ENCODE measurements at regions not wholly inside any gene's neighbourhood (a gene's known extent, or its start where the extent isn't known, plus 50 kb on each side); places are given as distances from the start of the nearest gene placed in this dataset.
"Not testable (repeated sequence)": the region's sequence is repeated elsewhere in the genome, so short reads cannot be mapped to it uniquely, and the experiment has no call there.

DNA sequence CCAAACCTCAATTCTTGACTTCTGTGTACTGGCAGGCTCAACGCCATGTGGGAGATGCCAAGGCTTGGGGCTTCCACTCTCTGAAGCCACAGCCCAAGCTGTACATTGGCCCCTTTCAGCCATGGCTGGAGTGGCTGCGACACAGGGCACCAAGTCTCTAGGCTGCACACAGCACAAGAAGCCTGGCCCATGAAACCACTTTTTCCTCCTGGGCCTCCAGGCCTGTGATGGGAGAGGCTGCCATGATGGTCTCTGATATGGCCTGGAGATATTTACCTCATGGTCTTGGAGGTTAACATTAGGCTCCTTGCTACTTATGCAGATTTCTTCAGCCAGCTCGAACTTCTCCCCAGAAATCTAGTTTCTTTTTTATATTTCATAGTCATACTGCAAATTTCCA, 724.1 kb downstream of the RNF144A start:
- TF ChIP-seq, protein P1, sequence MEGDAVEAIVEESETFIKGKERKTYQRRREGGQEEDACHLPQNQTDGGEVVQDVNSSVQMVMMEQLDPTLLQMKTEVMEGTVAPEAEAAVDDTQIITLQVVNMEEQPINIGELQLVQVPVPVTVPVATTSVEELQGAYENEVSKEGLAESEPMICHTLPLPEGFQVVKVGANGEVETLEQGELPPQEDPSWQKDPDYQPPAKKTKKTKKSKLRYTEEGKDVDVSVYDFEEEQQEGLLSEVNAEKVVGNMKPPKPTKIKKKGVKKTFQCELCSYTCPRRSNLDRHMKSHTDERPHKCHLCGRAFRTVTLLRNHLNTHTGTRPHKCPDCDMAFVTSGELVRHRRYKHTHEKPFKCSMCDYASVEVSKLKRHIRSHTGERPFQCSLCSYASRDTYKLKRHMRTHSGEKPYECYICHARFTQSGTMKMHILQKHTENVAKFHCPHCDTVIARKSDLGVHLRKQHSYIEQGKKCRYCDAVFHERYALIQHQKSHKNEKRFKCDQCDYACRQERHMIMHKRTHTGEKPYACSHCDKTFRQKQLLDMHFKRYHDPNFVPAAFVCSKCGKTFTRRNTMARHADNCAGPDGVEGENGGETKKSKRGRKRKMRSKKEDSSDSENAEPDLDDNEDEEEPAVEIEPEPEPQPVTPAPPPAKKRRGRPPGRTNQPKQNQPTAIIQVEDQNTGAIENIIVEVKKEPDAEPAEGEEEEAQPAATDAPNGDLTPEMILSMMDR (IDR thresholded peaks at IDR 0.05; ENCODE audit: low read depth, low read length, missing input control): not testable (repeated sequence)
- not testable (repeated sequence) for TF ChIP-seq TAF1 (conservative IDR thresholded peaks at IDR 0.05); RAD21 (IDR thresholded peaks at IDR 0.05); YY1 (IDR thresholded peaks at IDR 0.05)
- TF ChIP-seq, protein P2, sequence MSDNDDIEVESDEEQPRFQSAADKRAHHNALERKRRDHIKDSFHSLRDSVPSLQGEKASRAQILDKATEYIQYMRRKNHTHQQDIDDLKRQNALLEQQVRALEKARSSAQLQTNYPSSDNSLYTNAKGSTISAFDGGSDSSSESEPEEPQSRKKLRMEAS (IDR thresholded peaks at IDR 0.05): not testable (repeated sequence)
- TF ChIP-seq, protein P3, sequence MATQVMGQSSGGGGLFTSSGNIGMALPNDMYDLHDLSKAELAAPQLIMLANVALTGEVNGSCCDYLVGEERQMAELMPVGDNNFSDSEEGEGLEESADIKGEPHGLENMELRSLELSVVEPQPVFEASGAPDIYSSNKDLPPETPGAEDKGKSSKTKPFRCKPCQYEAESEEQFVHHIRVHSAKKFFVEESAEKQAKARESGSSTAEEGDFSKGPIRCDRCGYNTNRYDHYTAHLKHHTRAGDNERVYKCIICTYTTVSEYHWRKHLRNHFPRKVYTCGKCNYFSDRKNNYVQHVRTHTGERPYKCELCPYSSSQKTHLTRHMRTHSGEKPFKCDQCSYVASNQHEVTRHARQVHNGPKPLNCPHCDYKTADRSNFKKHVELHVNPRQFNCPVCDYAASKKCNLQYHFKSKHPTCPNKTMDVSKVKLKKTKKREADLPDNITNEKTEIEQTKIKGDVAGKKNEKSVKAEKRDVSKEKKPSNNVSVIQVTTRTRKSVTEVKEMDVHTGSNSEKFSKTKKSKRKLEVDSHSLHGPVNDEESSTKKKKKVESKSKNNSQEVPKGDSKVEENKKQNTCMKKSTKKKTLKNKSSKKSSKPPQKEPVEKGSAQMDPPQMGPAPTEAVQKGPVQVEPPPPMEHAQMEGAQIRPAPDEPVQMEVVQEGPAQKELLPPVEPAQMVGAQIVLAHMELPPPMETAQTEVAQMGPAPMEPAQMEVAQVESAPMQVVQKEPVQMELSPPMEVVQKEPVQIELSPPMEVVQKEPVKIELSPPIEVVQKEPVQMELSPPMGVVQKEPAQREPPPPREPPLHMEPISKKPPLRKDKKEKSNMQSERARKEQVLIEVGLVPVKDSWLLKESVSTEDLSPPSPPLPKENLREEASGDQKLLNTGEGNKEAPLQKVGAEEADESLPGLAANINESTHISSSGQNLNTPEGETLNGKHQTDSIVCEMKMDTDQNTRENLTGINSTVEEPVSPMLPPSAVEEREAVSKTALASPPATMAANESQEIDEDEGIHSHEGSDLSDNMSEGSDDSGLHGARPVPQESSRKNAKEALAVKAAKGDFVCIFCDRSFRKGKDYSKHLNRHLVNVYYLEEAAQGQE (IDR thresholded peaks at IDR 0.05): not testable (repeated sequence)
